CD4-positive, alpha-beta T cell (primary cell): ENCODE measurements at regions not wholly inside any gene's neighbourhood (a gene's known extent, or its start where the extent isn't known, plus 50 kb on each side); places are given as distances from the start of the nearest gene placed in this dataset.

Source experiments
- ATAC-seq: fragments of 200-7000 bp; cut with Tn5 transposase; one replicate; pipeline ENCODE4 v1.10.0; 2022; ENCODE audit warnings: mild to moderate bottlenecking; ENCODE audit not compliant: poor library complexity
- CTCF ChIA-PET: fragments of 350-600 bp; sonication (Branson Sonifier 250); formaldehyde crosslinking; loops from one replicate; lab custom pipeline; 2021; ENCODE audit warnings: antibody characterized with exemption, inconsistent platforms; lab: Charles Lee
- POLR2A ChIA-PET: fragments of 350-600 bp; sonication (Branson Sonifier 250); formaldehyde crosslinking; loops from one replicate; lab custom pipeline; 2021; ENCODE audit warnings: antibody characterized with exemption, inconsistent platforms; lab: Charles Lee
- DNase-seq, 14 experiments: peaks; one replicate each; pipeline ENCODE4 v3.0.0-alpha.2; 2013 to 2020; ENCODE audit warnings: mixed read lengths in 2 of 14
- H3K27ac ChIP-seq, 2 donors: one replicate each; pipeline versions ENCODE4 v1.5.1 to v1.7.0; 2013; ENCODE audit warnings: low read length in 2 of 2, low read depth in 1 of 2, mild to moderate bottlenecking in 1 of 2
- H3K27me3 ChIP-seq, 2 experiments: 1 replicate in 1 of 2; 2 replicates in 1 of 2; pipeline versions ENCODE4 v1.6.1 to v1.7.0; 2013; ENCODE audit warnings: low read length in 2 of 2, control low read depth in 1 of 2, mild to moderate bottlenecking in 1 of 2, moderate library complexity in 1 of 2; ENCODE audit not compliant: insufficient read depth in 2 of 2, control insufficient read depth in 1 of 2
- H3K36me3 ChIP-seq: one replicate; pipeline ENCODE4 v1.6.1; 2013; ENCODE audit warnings: low read length, control low read depth; ENCODE audit not compliant: insufficient read depth
- H3K4me1 ChIP-seq: one replicate; pipeline ENCODE4 v1.6.1; 2013; ENCODE audit warnings: low read length, control low read depth; ENCODE audit not compliant: insufficient read depth
- H3K4me3 ChIP-seq: one replicate; pipeline ENCODE4 v1.5.1; 2013; ENCODE audit warnings: mild to moderate bottlenecking, low read length, moderate library complexity
- H3K9me3 ChIP-seq, 2 experiments: 1 replicate in 1 of 2; 2 replicates in 1 of 2; pipeline versions ENCODE4 v1.6.1 to v1.7.0; 2013; ENCODE audit warnings: low read length in 2 of 2, mild to moderate bottlenecking in 2 of 2, control low read depth in 1 of 2, moderate library complexity in 1 of 2; ENCODE audit not compliant: control insufficient read depth in 1 of 2, insufficient read depth in 1 of 2
- H3K27ac Mint-ChIP-seq: one replicate; pipeline ENCODE4 v1.8.0; 2020; ENCODE audit warnings: mixed read lengths
- H3K27me3 Mint-ChIP-seq: one replicate; pipeline ENCODE4 v1.8.0; 2021; ENCODE audit warnings: mixed read lengths
- H3K36me3 Mint-ChIP-seq: one replicate; pipeline ENCODE4 v1.8.0; 2021; ENCODE audit warnings: low read depth, mixed read lengths
- H3K4me1 Mint-ChIP-seq: one replicate; pipeline ENCODE4 v1.8.0; 2021; ENCODE audit warnings: low read depth, mixed read lengths
- H3K4me3 Mint-ChIP-seq: one replicate; pipeline ENCODE4 v1.8.0; 2020; ENCODE audit warnings: mild to moderate bottlenecking, mixed read lengths
- H3K9me3 Mint-ChIP-seq: one replicate; pipeline ENCODE4 v1.8.0; 2020; ENCODE audit warnings: mixed read lengths
- intact Hi-C, 2 experiments: fragments of 100-400 bp; cut with DNase I in 1 of 2; cut with micrococcal nuclease in 1 of 2; formaldehyde crosslinking; loops; one replicate each; pipeline versions ENCODE4 v1.15.1 to v1.9.0; 2023 to 2025; cut with DNase I, micrococcal nuclease
- TF ChIP-seq, protein P1 (sequence below): fragments of 200-600 bp; IDR thresholded peaks from one replicate; pipeline ENCODE4 v1.8.0; 2022; ENCODE audit warnings: antibody characterized with exemption, mild to moderate bottlenecking

DNA sequence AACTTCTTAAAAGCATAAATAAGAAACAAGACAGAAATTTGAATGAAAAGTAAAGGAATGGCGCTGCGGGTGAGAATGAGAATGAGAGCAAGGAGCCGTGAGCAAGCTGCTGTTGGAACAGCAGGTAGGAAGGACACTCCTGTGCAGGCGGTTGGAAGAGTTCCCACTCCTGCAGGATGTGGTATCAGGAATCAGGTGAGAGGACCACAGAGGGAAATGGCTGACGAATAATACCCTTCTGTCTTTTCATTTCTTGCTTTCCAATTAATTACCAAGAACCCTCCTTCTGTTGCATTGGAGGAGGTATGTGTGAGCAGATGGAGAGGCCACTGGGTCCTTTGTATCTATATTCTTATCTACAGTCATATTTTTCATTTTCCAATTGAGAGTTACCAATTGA lies 1504.2 kb downstream of the EFNB2 start:
- POLR2A ChIA-PET: no interaction called here
- no peaks in the 10 kb centered on the region for H3K4me1 Mint-ChIP-seq
- no peaks in the 10 kb centered on the region for H3K9me3 Mint-ChIP-seq

DNA sequence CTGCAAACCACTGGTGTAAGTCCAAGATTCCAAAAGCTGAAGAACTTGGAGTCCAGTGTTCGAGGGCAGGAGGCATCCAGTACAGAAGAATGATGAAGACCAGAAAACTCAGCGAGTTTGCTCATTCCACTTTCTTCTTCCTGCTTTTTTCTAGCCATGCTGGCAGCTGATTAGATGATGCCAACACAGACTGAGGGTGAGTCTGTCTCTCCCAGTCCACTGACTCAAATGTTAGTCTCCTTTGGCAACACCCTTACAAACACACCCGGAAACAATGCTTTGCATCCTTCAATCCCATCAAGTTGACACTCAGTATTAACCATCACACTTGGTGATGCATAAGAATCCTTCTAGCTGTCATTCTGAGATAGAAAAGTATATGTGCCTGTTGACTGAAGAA lies 1504.6 kb downstream of the EFNB2 start:
- TF ChIP-seq, protein P1, sequence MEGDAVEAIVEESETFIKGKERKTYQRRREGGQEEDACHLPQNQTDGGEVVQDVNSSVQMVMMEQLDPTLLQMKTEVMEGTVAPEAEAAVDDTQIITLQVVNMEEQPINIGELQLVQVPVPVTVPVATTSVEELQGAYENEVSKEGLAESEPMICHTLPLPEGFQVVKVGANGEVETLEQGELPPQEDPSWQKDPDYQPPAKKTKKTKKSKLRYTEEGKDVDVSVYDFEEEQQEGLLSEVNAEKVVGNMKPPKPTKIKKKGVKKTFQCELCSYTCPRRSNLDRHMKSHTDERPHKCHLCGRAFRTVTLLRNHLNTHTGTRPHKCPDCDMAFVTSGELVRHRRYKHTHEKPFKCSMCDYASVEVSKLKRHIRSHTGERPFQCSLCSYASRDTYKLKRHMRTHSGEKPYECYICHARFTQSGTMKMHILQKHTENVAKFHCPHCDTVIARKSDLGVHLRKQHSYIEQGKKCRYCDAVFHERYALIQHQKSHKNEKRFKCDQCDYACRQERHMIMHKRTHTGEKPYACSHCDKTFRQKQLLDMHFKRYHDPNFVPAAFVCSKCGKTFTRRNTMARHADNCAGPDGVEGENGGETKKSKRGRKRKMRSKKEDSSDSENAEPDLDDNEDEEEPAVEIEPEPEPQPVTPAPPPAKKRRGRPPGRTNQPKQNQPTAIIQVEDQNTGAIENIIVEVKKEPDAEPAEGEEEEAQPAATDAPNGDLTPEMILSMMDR: no peak
- Histone ChIP-seq H3K9me3 (no peaks in the 10 kb centered on the region), H3K36me3 (no peaks in the 10 kb centered on the region), H3K4me1 (no peaks in the 10 kb centered on the region), H3K4me3 (no peak overlapping the region), H3K27ac (no peak overlapping the region), H3K27me3 (no peaks in the 10 kb centered on the region)
- no peak for ATAC-seq
- H3K27ac Mint-ChIP-seq: no peak overlapping the region
- CTCF ChIA-PET: interaction anchor here (0.6 kb wide), 1 partner anchor 576 kb away, joined by 3 read pairs; no protein-coding TSS in a partner anchor
- no peaks in the 10 kb centered on the region for H3K36me3 Mint-ChIP-seq
- POLR2A ChIA-PET: no interaction called here
- no peak for DNase-seq
- no peaks in the 10 kb centered on the region for H3K9me3 Mint-ChIP-seq
- intact Hi-C loops: no loop called here
- H3K4me3 Mint-ChIP-seq: no peak overlapping the region
- H3K4me1 Mint-ChIP-seq: no peaks in the 10 kb centered on the region
- no peaks in the 10 kb centered on the region for H3K27me3 Mint-ChIP-seq

More for the DNA sequence above, 1504.2 kb downstream of the EFNB2 start:
- TF ChIP-seq, protein P1: no peak
- Histone ChIP-seq H3K9me3 (no peaks in the 10 kb centered on the region), H3K4me1 (no peaks in the 10 kb centered on the region), H3K27ac (no peak overlapping the region), H3K27me3 (no peaks in the 10 kb centered on the region), H3K36me3 (no peaks in the 10 kb centered on the region), H3K4me3 (no peak overlapping the region)
- Mint-ChIP-seq H3K4me3 (no peak overlapping the region), H3K36me3 (no peaks in the 10 kb centered on the region), H3K27ac (no peak overlapping the region), H3K27me3 (no peaks in the 10 kb centered on the region)
- CTCF ChIA-PET: no interaction called here
- intact Hi-C loops: no loop called here
- no peak for ATAC-seq
- DNase-seq: no peak

DNA sequence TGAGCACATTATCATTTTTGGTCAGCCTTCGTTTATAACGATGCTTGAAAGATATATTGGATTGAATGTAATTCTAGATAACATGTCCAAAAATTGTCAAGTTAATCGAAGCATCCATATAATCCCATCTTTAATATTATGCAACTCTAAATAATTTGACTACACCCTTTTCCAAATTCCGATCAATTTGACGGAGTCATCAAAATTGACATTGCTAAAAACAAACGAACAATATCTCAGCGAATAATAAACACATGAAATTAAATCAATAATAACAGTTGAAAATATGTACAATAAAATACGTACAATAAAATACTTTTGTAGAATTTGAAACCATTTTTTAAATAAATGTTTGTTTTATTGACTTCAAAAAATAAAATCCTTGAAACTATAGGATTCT lies 1516.4 kb downstream of the EFNB2 start:
- Histone ChIP-seq H3K4me3 (no peak overlapping the region), H3K27me3 (no peaks in the 10 kb centered on the region), H3K9me3 (peaks cover 0 to 3% of the 10 kb centered on the region in 2 experiments), H3K4me1 (no peaks in the 10 kb centered on the region), H3K36me3 (no peaks in the 10 kb centered on the region), H3K27ac (no peak overlapping the region)
- CTCF ChIA-PET: no interaction called here
- ATAC-seq: no peak
- intact Hi-C loops: no loop called here
- no peak overlapping the region for H3K27ac Mint-ChIP-seq
- H3K27me3 Mint-ChIP-seq: no peaks in the 10 kb centered on the region
- POLR2A ChIA-PET: no interaction called here
- peaks cover 8% of the 10 kb centered on the region for H3K9me3 Mint-ChIP-seq
- TF ChIP-seq, protein P1: no peak
- no peaks in the 10 kb centered on the region for H3K4me1 Mint-ChIP-seq
- H3K36me3 Mint-ChIP-seq: no peaks in the 10 kb centered on the region
- no peak overlapping the region for H3K4me3 Mint-ChIP-seq
- no peak for DNase-seq
